K562 (cell line): ENCODE measurements at regions not wholly inside any gene's neighbourhood (a gene's known extent, or its start where the extent isn't known, plus 50 kb on each side); places are given as distances from the start of the nearest gene placed in this dataset.

ENCODE experiments used
- ATAC-seq: fragments of 200-7000 bp; cut with Tn5 transposase; 3 replicates; pipeline ENCODE4 v1.9.1; 2020; ENCODE audit warnings: moderate library complexity
- BruUV-seq: library from RNA; stranded (reverse); fragments of 400-500 nt; replicated peaks from 2 replicates; lab custom pipeline; 2021; lab: Mats Ljungman, UMichigan
- CTCF ChIA-PET: fragments of 300-600 bp; formaldehyde crosslinking; extraction: SDS; loops from one replicate; lab custom pipeline; 2021; ENCODE audit warnings: low intra/inter-chr PET ratio; lab: Yijun Ruan, JAX
- POLR2A ChIA-PET: fragments of 300-600, 350-650 bp; sonication (Branson Sonifier 250); formaldehyde crosslinking; extraction: SDS; loops from one replicate; lab custom pipeline; 2021; ENCODE audit warnings: antibody characterized with exemption, inconsistent platforms; lab: Yijun Ruan, JAX
- DNase-seq, 4 experiments: peaks; one replicate each; pipeline versions ENCODE4 v3.0.0 to v3.0.0-alpha.2; 2011 to 2018; ENCODE audit warnings: low spot score in 3 of 4, mixed read lengths in 3 of 4; ENCODE audit errors: extremely low read depth in 1 of 4
- FAIRE-seq: peaks from 2 replicates; lab custom pipeline; 2011; peaks lifted over from hg19 to GRCh38; lab: Jason Lieb, UNC
- H2AFZ ChIP-seq: 2 replicates; pipeline ENCODE4 v1.6.0; 2011; ENCODE audit warnings: low read depth, low read length, control low read depth, inconsistent platforms
- H3K27ac ChIP-seq: fragments of 200-600 bp; 3 replicates; pipeline ENCODE4 v1.8.0; 2011; ENCODE audit warnings: low read depth, mild to moderate bottlenecking, control low read depth, inconsistent platforms, low read length, moderate library complexity, mixed read lengths; ENCODE audit errors: extremely low read depth
- H3K27me3 ChIP-seq, 2 experiments: fragments of 300-600 bp in 1 of 2; 2 replicates in 1 of 2; 3 replicates in 1 of 2; pipeline versions ENCODE4 v1.6.0 to v1.8.0; 2011; ENCODE audit warnings: inconsistent platforms in 2 of 2, low read length in 2 of 2, mild to moderate bottlenecking in 1 of 2, mixed read lengths in 1 of 2, moderate library complexity in 1 of 2; ENCODE audit not compliant: control insufficient read depth in 2 of 2, insufficient read depth in 2 of 2
- H3K36me3 ChIP-seq: fragments of 300-600 bp; 3 replicates; pipeline ENCODE4 v1.8.0; 2011; ENCODE audit warnings: mild to moderate bottlenecking, low read length, inconsistent platforms; ENCODE audit not compliant: control insufficient read depth, insufficient read depth
- H3K4me1 ChIP-seq, 2 experiments: fragments of 200-600 bp in 1 of 2; replicated peaks in 1 of 2; 2 replicates in 1 of 2; 3 replicates in 1 of 2; pipeline versions ENCODE4 v1.5.1 to v1.8.0; 2011; ENCODE audit warnings: inconsistent platforms in 2 of 2, low read length in 2 of 2, mild to moderate bottlenecking in 1 of 2, mixed read lengths in 1 of 2, moderate library complexity in 1 of 2; ENCODE audit not compliant: control insufficient read depth in 2 of 2, insufficient read depth in 2 of 2
- H3K4me2 ChIP-seq: 2 replicates; pipeline ENCODE4 v1.6.1; 2011; ENCODE audit warnings: low read length, control low read depth, inconsistent platforms, mixed read lengths; ENCODE audit not compliant: insufficient read depth
- H3K4me3 ChIP-seq: fragments of 200-600 bp; sonication (generic), shearing (Covaris generic); 2 replicates; pipeline ENCODE4 v1.5.1; 2016; ENCODE audit warnings: control low read depth, inconsistent platforms
- H3K79me2 ChIP-seq: fragments of 200-600 bp; 3 replicates; pipeline ENCODE4 v1.8.0; 2011; ENCODE audit warnings: low read length, inconsistent platforms; ENCODE audit not compliant: control insufficient read depth, insufficient read depth
- H3K9ac ChIP-seq, 2 experiments: 2 replicates each; pipeline versions ENCODE4 v1.6.0 to v1.6.1; 2011; ENCODE audit warnings: low read depth in 2 of 2, low read length in 2 of 2, control low read depth in 1 of 2, inconsistent platforms in 1 of 2, mild to moderate bottlenecking in 1 of 2, mixed read lengths in 1 of 2; ENCODE audit not compliant: insufficient read depth in 1 of 2
- H3K9me1 ChIP-seq: one replicate; pipeline ENCODE4 v1.6.0; 2011; ENCODE audit warnings: inconsistent platforms, mild to moderate bottlenecking, low read length, moderate library complexity; ENCODE audit not compliant: control insufficient read depth, insufficient read depth
- H3K9me3 ChIP-seq: replicated peaks from 2 replicates; pipeline ENCODE4 v1.5.1; 2011; ENCODE audit warnings: low read depth, low read length, inconsistent platforms; ENCODE audit not compliant: control insufficient read depth, insufficient read depth
- H4K20me1 ChIP-seq: replicated peaks from 2 replicates; pipeline ENCODE4 v1.6.1; 2011; ENCODE audit warnings: low read length, inconsistent platforms, mixed read lengths; ENCODE audit not compliant: control insufficient read depth, insufficient read depth
- GABPB2 ChIP-seq: fragments of 250-450 bp; sonication (Bioruptor Pico); conservative IDR thresholded peaks from 2 replicates; pipeline ENCODE4 v1.5.1; 2021; ENCODE audit warnings: mild to moderate bottlenecking
- ILF3 ChIP-seq: fragments of 450-650 bp; IDR thresholded peaks from 2 replicates; pipeline ENCODE4 v1.6.1; 2018; ENCODE audit warnings: antibody characterized with exemption, mild to moderate bottlenecking, moderate library complexity, borderline replicate concordance
- NR3C1 ChIP-seq: sonication (generic); formaldehyde crosslinking; IDR thresholded peaks from 2 replicates; pipeline ENCODE4 v1.8.1; 2022; ENCODE audit warnings: missing genetic modification reagents
- NUFIP1 ChIP-seq: fragments of 450-650 bp; IDR thresholded peaks from 2 replicates; pipeline ENCODE4 v1.6.1; 2018; ENCODE audit not compliant: partially characterized antibody
- OTX1 ChIP-seq: fragments of 450-650 bp; formaldehyde crosslinking; IDR thresholded peaks from 2 replicates; pipeline ENCODE4 v1.4.0; 2022; ENCODE audit warnings: mild to moderate bottlenecking
- SMARCA5 ChIP-seq: fragments of 450-650 bp; IDR thresholded peaks from 2 replicates; pipeline ENCODE4 v1.6.1; 2016
- SREBF2 ChIP-seq: sonication (generic); formaldehyde crosslinking; IDR thresholded peaks from 2 replicates; pipeline ENCODE4 v1.4.0; 2020; ENCODE audit warnings: mild to moderate bottlenecking, missing genetic modification reagents
- ZNF134 ChIP-seq: fragments of 250-450 bp; sonication (Bioruptor Pico); conservative IDR thresholded peaks from 2 replicates; pipeline ENCODE4 v1.4.0; 2020
- WGBS: fragments of 100-300 bp; shearing (Covaris generic); methylation state at CpG from one replicate; pipeline ENCODE4 v1.1.6; 2016; ENCODE audit warnings: low coverage, mixed read lengths; ENCODE audit not compliant: insufficient coverage; ENCODE audit errors: missing lambda C conversion rate; 5-methylcytosine and 5-hydroxymethylcytosine counted together
- in situ Hi-C: fragments of 300-500 bp; cut with MboI; formaldehyde crosslinking; loops from 4 replicates; pipeline ENCODE4 v1.15.0; 2018; ENCODE audit warnings: inconsistent platforms, mixed read lengths
- intact Hi-C: fragments of 100-400 bp; cut with micrococcal nuclease; formaldehyde crosslinking; loops from 2 replicates; pipeline ENCODE4 v1.14.2; 2022
- TF ChIP-seq, protein P1 (sequence below): fragments of 450-650 bp; formaldehyde crosslinking; IDR thresholded peaks from 2 replicates; pipeline ENCODE4 v1.4.0; 2020; ENCODE audit warnings: mild to moderate bottlenecking, moderate library complexity
- TF ChIP-seq, protein P2 (sequence below): sonication (generic); formaldehyde crosslinking; IDR thresholded peaks from 2 replicates; pipeline ENCODE4 v1.9.0; 2022; ENCODE audit warnings: mild to moderate bottlenecking, missing genetic modification reagents

DNA sequence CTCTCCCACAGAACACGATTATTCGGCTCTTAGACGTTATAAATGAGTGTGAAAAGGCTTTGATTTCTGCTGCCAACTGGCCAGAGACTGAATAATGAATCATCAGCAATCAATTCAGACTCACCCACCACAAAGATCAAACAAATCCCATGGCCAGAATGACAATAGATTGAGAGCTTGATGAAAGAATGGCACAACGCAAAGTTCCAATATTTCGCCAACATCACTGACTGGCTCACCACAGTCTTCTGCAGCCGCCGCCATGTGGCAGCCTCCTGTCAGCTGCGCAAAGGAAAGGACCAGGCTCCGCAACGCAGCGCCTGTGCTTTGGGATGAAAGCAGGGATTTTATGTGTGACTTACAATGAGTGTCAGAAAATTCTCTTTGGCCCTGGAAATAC, 104.4 kb upstream of the SOX11 start:
- H3K27me3 ChIP-seq = no peaks in the 10 kb centered on the region
- WGBS = under 1% methylated on average over 11 of the region's 11 CpGs
- no peaks in the 10 kb centered on the region; the same call in 1 of the 2 replicates for H3K9me3 ChIP-seq
- H3K4me3 ChIP-seq = no peak overlapping the region
- H3K4me2 ChIP-seq = no peak overlapping the region
- H3K36me3 ChIP-seq = no peaks in the 10 kb centered on the region
- POLR2A ChIA-PET = interaction anchor here (0.6 kb wide), 1 partner anchor 1858 kb away, joined by 3 read pairs; no protein-coding TSS in a partner anchor
- in situ Hi-C loops (no loop called here), intact Hi-C loops (no loop called here)
- CTCF ChIA-PET = no interaction called here
- no peaks in the 10 kb centered on the region for H3K4me1 ChIP-seq
- BruUV-seq = no TSS peak
- DNase-seq (no peak), ATAC-seq (no peak), FAIRE-seq (no peak)
- TF ChIP-seq SMARCA5 (no peak), ILF3 (no peak), SREBF2 (CRISPR knock-in tag) (no peak), GABPB2 (CRISPR knock-in tag) (no peak), ZNF134 (no peak), NR3C1 (CRISPR knock-in tag) (no peak), OTX1 (CRISPR knock-in tag) (no peak), NUFIP1 (no peak)
- TF ChIP-seq, protein P1, sequence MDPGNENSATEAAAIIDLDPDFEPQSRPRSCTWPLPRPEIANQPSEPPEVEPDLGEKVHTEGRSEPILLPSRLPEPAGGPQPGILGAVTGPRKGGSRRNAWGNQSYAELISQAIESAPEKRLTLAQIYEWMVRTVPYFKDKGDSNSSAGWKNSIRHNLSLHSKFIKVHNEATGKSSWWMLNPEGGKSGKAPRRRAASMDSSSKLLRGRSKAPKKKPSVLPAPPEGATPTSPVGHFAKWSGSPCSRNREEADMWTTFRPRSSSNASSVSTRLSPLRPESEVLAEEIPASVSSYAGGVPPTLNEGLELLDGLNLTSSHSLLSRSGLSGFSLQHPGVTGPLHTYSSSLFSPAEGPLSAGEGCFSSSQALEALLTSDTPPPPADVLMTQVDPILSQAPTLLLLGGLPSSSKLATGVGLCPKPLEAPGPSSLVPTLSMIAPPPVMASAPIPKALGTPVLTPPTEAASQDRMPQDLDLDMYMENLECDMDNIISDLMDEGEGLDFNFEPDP (CRISPR knock-in tag) = no peak
- TF ChIP-seq, protein P2, sequence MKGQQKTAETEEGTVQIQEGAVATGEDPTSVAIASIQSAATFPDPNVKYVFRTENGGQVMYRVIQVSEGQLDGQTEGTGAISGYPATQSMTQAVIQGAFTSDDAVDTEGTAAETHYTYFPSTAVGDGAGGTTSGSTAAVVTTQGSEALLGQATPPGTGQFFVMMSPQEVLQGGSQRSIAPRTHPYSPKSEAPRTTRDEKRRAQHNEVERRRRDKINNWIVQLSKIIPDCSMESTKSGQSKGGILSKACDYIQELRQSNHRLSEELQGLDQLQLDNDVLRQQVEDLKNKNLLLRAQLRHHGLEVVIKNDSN (CRISPR knock-in tag) = no peak
- H3K79me2 ChIP-seq = no peaks in the 10 kb centered on the region
- no peak overlapping the region for H3K27ac ChIP-seq
- no peak overlapping the region for H3K9ac ChIP-seq
- no peaks in the 10 kb centered on the region for H3K9me1 ChIP-seq
- no peaks in the 10 kb centered on the region for H4K20me1 ChIP-seq
- no peak overlapping the region for H2AFZ ChIP-seq
